ENCODE measurements at regions not wholly inside any gene's neighbourhood (a gene's known extent, or its start where the extent isn't known, plus 50 kb on each side); places are given as distances from the start of the nearest gene placed in this dataset.

GRCh38 chr5:68846828-68847227 lies 247.0 kb upstream of the SLC30A5 start:
- Histone ChIP-seq H3K4me1 (ENCODE audit: control insufficient read depth, insufficient read depth, low read length) (no peaks in the 10 kb centered on the region), H3K36me3 (ENCODE audit: control insufficient read depth, insufficient read depth, low read length) (no peaks in the 10 kb centered on the region), H3K27ac (ENCODE audit: low read length) (no peak overlapping the region), H3K27me3 (ENCODE audit: control insufficient read depth, insufficient read depth, low read length) (peaks cover 2% of the 10 kb centered on the region; the same call in 1 of the 2 replicates), H3K4me3 (ENCODE audit: low read depth in 2 of 2, low read length in 2 of 2) (no peak overlapping the region), H3K9me3 (ENCODE audit: control insufficient read depth, insufficient read depth, low read depth, low read length) (no peaks in the 10 kb centered on the region)
- ATAC-seq = no peak
- no peak for DNase-seq (ENCODE audit: low read depth, low spot score)
- TF ChIP-seq POLR2AphosphoS5 (IDR thresholded peaks at IDR 0.05; ENCODE audit: low read depth, low read length) (no peak), CTCF (IDR thresholded peaks at IDR 0.05) (no peak), TCF7L2 (IDR thresholded peaks at IDR 0.05; ENCODE audit: low read depth, low read length) (no peak), REST (IDR thresholded peaks at IDR 0.05; ENCODE audit: insufficient read depth in 1 of 2, low read depth in 2 of 2, low read length in 1 of 2) (no peak), SIN3A (IDR thresholded peaks at IDR 0.05; ENCODE audit: borderline replicate concordance, insufficient read depth, low read depth, low read length) (no peak)
- intact Hi-C loops (cut with micrococcal nuclease; ENCODE audit: unreplicated experiment) = no loop called here
- CTCF ChIA-PET = no interaction called here
- in situ Hi-C loops (cut with HindIII; ENCODE audit: low pct_unique_long_range_greater_than_20kb, low sequenced_read_pairs) = no loop called here
- BruUV-seq (replicated peaks) = no TSS peak
- POLR2A ChIA-PET = no interaction called here

DNA sequence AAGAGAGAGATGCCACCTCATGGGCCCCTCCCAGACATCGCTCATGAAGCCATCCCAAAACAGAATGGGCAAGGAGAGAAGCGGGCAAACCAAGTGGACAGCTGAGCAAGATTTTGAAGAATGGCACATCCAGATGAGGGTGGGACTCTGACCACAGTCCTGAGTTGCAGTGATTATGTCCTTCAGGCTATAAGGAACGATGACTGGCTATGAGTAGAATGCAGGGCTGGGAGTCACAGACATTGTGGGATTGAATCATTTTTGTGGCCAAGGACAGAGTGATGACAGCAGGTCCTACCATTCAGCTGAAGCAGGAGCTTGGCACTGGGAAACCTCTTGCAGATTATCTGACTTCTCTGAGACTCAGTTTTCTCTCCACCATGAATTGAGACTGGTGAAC lies 245.7 kb upstream of the SLC30A5 start:
- ATAC-seq = no peak
- ChIA-PET CTCF (no interaction called here), POLR2A (no interaction called here)
- BruUV-seq (replicated peaks) = no TSS peak
- intact Hi-C loops (cut with micrococcal nuclease; ENCODE audit: unreplicated experiment) (no loop called here), in situ Hi-C loops (cut with HindIII; ENCODE audit: low pct_unique_long_range_greater_than_20kb, low sequenced_read_pairs) (no loop called here)
- Histone ChIP-seq H3K27me3 (ENCODE audit: control insufficient read depth, insufficient read depth, low read length) (peaks cover 2% of the 10 kb centered on the region; the same call in 1 of the 2 replicates), H3K4me3 (ENCODE audit: low read depth in 2 of 2, low read length in 2 of 2) (no peak overlapping the region), H3K9me3 (ENCODE audit: control insufficient read depth, insufficient read depth, low read depth, low read length) (no peaks in the 10 kb centered on the region), H3K27ac (ENCODE audit: low read length) (no peak overlapping the region), H3K4me1 (ENCODE audit: control insufficient read depth, insufficient read depth, low read length) (no peaks in the 10 kb centered on the region), H3K36me3 (ENCODE audit: control insufficient read depth, insufficient read depth, low read length) (no peaks in the 10 kb centered on the region)
- TF ChIP-seq TCF7L2 (IDR thresholded peaks at IDR 0.05; ENCODE audit: low read depth, low read length) = no peak
- no peak for TF ChIP-seq REST (IDR thresholded peaks at IDR 0.05; ENCODE audit: insufficient read depth in 1 of 2, low read depth in 2 of 2, low read length in 1 of 2)
- no peak for TF ChIP-seq POLR2AphosphoS5 (IDR thresholded peaks at IDR 0.05; ENCODE audit: low read depth, low read length)
- TF ChIP-seq CTCF (IDR thresholded peaks at IDR 0.05) = no peak
- no peak for TF ChIP-seq SIN3A (IDR thresholded peaks at IDR 0.05; ENCODE audit: borderline replicate concordance, insufficient read depth, low read depth, low read length)
- no peak for DNase-seq (ENCODE audit: low read depth, low spot score)
